H1 (cell line): ENCODE measurements at regions not wholly inside any gene's neighbourhood (a gene's known extent, or its start where the extent isn't known, plus 50 kb on each side); places are given as distances from the start of the nearest gene placed in this dataset.

Source experiments
- ATF3 ChIP-seq: IDR thresholded peaks from 2 replicates; pipeline ENCODE4 v1.6.1; 2011; ENCODE audit warnings: low read depth, mild to moderate bottlenecking, low read length; ENCODE audit not compliant: insufficient read depth
- HDAC2 ChIP-seq, 2 experiments: fragments of 300-600 bp in 1 of 2; sonication (generic) in 1 of 2; IDR thresholded peaks; 2 replicates each; pipeline ENCODE4 v1.6.1; 2011 to 2012; ENCODE audit warnings: low read depth in 2 of 2, low read length in 2 of 2, mild to moderate bottlenecking in 2 of 2, moderate library complexity in 2 of 2, borderline replicate concordance in 1 of 2, inconsistent platforms in 1 of 2
- NANOG ChIP-seq: IDR thresholded peaks from 2 replicates; pipeline ENCODE4 v1.6.1; 2011; ENCODE audit warnings: low read length, low read depth, mild to moderate bottlenecking, inconsistent platforms; ENCODE audit not compliant: insufficient read depth, poor library complexity, severe bottlenecking
- TCF12 ChIP-seq: IDR thresholded peaks from 2 replicates; pipeline ENCODE4 v1.6.1; 2011; ENCODE audit warnings: low read depth, mild to moderate bottlenecking, low read length

- no peak for TF ChIP-seq HDAC2 (IDR thresholded peaks at IDR 0.05; ENCODE audit: borderline replicate concordance in 1 of 2, low read depth in 2 of 2, low read length in 2 of 2)
- TF ChIP-seq TCF12 = no peak
- TF ChIP-seq NANOG = no peak
- TF ChIP-seq ATF3 = no peak
- TF ChIP-seq, all 59 proteins: peak for 0
Observed at GRCh38 chr11:128061281-128061871, 526.0 kb downstream of the ETS1 start (continued).
